ENCODE measurements at regions not wholly inside any gene's neighbourhood (a gene's known extent, or its start where the extent isn't known, plus 50 kb on each side); places are given as distances from the start of the nearest gene placed in this dataset.

- TF ChIP-seq BRF2 (CRISPR knock-in tag; IDR thresholded peaks at IDR 0.05) = no peak
- TF ChIP-seq ZNF510 (CRISPR knock-in tag; IDR thresholded peaks at IDR 0.05; ENCODE audit: low read depth) = no peak
These were observed 1393.7 kb downstream of the DSC3 start (continued) for GRCh38 chr18:29648891-29649290.

DNA sequence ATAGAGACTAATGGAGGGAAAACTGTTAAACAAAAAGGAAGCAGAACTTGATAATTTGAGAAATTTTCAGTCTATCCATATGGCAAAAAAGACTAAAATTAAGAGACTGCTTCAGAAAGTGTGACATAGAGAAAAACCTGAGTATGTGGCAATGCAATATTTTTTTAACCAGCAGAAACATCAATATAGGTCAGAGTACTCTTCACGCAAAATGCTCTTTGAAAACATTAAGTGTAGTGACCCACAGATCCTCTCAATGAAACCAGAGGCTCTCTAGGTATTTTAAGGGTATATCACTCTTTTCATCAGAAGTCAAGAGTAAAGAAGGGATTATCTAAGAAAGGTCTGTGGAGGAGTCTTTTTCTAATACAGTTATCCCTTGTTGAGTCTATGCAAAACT is 1394.8 kb downstream of the DSC3 start:
- Histone ChIP-seq H3K27me3 (ENCODE audit: control insufficient read depth in 1 of 2, insufficient read depth in 2 of 2, low read length in 2 of 2) (no peaks in the 10 kb centered on the region), H3K4me2 (ENCODE audit: low read depth, low read length) (no peak overlapping the region), H3K36me3 (replicated peaks in 1 of 2; ENCODE audit: control insufficient read depth in 1 of 2, insufficient read depth in 2 of 2, low read length in 2 of 2) (no peaks in the 10 kb centered on the region), H3K4me3 (replicated peaks in 1 of 3; ENCODE audit: insufficient read depth in 1 of 3, low read depth in 2 of 3, low read length in 3 of 3) (no peak overlapping the region), H3K9me3 (ENCODE audit: low read length) (no peaks in the 10 kb centered on the region), H2AFZ (ENCODE audit: low read length) (no peak overlapping the region), H3K79me2 (ENCODE audit: insufficient read depth, low read length) (no peaks in the 10 kb centered on the region), H4K20me1 (ENCODE audit: insufficient read depth, low read length) (no peaks in the 10 kb centered on the region), H3K9ac (ENCODE audit: insufficient read depth, low read depth, low read length) (no peak overlapping the region), H3K4me1 (ENCODE audit: insufficient read depth, low read length) (no peaks in the 10 kb centered on the region), H3K27ac (ENCODE audit: extremely low read length, insufficient read depth, low read length) (no peak overlapping the region)
- ChIA-PET POLR2A (no interaction called here), CTCF (ENCODE audit: low intra/inter-chr PET ratio, low total read pairs) (no interaction called here)
- no TSS peak for BruUV-seq (replicated peaks)
- intact Hi-C loops (cut with micrococcal nuclease; ENCODE audit: unreplicated experiment) = no loop called here
- FAIRE-seq (no peak), DNase-seq (ENCODE audit: low spot score) (no peak), ATAC-seq (no peak)
- 0% methylated on average over 1 of the region's 1 CpG for WGBS (ENCODE audit: low lambda C conversion rate)
- no peak for TF ChIP-seq ZNF891 (CRISPR knock-in tag; IDR thresholded peaks at IDR 0.05)
- TF ChIP-seq ZHX2 (IDR thresholded peaks at IDR 0.05; ENCODE audit: low read depth) = no peak
- no peak for TF ChIP-seq ZHX2 (CRISPR knock-in tag; IDR thresholded peaks at IDR 0.05; ENCODE audit: borderline replicate concordance)
- TF ChIP-seq KLF16 (CRISPR knock-in tag; IDR thresholded peaks at IDR 0.05) = no peak
- no peak for TF ChIP-seq ZNF441 (CRISPR knock-in tag; IDR thresholded peaks at IDR 0.05; ENCODE audit: borderline replicate concordance)
- no peak for TF ChIP-seq FOXP1 (IDR thresholded peaks at IDR 0.05)
- no peak for TF ChIP-seq FOXP1 (CRISPR knock-in tag; IDR thresholded peaks at IDR 0.05)
- TF ChIP-seq MTF1 (CRISPR knock-in tag; IDR thresholded peaks at IDR 0.05) = no peak
- TF ChIP-seq HNRNPL (IDR thresholded peaks at IDR 0.05; ENCODE audit: low read depth, low read length) = no peak
- no peak for TF ChIP-seq ZBTB2 (CRISPR knock-in tag; IDR thresholded peaks at IDR 0.05; ENCODE audit: low read depth)
- in situ Hi-C loops (cut with HindIII; ENCODE audit: extremely low pct_ligation_motif_present, low pct_unique_long_range_greater_than_20kb) = no loop called here
